Astrocyte of the spinal cord (primary cell): ENCODE measurements at regions not wholly inside any gene's neighbourhood (a gene's known extent, or its start where the extent isn't known, plus 50 kb on each side); places are given as distances from the start of the nearest gene placed in this dataset.
A peak's percentile ranks its signal among the peaks of the same experiment; 100 is the strongest.

Experiments used
- DNase-seq: peaks from one replicate; pipeline ENCODE4 v3.0.0; 2011; ENCODE audit warnings: low read depth, low spot score
- H3K4me3 ChIP-seq: 2 replicates; pipeline ENCODE4 v1.5.1; 2011; ENCODE audit warnings: low read depth, mild to moderate bottlenecking, low read length, moderate library complexity
- in situ Hi-C: cut with HindIII; loops from 2 replicates; pipeline ENCODE4 v1.10.0; 2017; ENCODE audit warnings: low sequenced_read_pairs
- TF ChIP-seq, protein P1 (sequence below): IDR thresholded peaks from 2 replicates; pipeline ENCODE4 v1.5.1; 2012; ENCODE audit warnings: low read depth, mild to moderate bottlenecking, low read length, inconsistent platforms

DNA sequence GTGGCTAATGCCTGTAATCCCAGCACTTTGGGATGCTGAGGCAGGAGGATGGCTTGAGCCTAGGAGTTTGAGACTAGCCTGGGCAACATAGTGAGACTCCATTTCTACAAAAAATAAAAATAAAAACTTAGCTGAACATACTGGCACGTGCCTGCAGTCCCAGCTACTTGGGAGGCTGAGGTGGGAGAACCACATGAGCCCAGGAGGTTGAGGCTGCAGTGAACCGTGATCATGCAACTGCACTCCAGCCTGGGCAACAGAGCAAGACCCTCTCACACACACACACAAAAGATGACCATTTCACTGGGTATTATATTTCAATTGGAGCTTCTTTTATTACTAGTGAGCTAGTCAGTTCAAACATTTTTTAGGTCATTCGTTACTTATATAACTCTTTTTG is 116.9 kb upstream of the SLC35F3 start:
- no peak overlapping the region for H3K4me3 ChIP-seq
- TF ChIP-seq, protein P1, sequence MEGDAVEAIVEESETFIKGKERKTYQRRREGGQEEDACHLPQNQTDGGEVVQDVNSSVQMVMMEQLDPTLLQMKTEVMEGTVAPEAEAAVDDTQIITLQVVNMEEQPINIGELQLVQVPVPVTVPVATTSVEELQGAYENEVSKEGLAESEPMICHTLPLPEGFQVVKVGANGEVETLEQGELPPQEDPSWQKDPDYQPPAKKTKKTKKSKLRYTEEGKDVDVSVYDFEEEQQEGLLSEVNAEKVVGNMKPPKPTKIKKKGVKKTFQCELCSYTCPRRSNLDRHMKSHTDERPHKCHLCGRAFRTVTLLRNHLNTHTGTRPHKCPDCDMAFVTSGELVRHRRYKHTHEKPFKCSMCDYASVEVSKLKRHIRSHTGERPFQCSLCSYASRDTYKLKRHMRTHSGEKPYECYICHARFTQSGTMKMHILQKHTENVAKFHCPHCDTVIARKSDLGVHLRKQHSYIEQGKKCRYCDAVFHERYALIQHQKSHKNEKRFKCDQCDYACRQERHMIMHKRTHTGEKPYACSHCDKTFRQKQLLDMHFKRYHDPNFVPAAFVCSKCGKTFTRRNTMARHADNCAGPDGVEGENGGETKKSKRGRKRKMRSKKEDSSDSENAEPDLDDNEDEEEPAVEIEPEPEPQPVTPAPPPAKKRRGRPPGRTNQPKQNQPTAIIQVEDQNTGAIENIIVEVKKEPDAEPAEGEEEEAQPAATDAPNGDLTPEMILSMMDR = no peak
- no peak for DNase-seq
- in situ Hi-C loops = no loop called here

DNA sequence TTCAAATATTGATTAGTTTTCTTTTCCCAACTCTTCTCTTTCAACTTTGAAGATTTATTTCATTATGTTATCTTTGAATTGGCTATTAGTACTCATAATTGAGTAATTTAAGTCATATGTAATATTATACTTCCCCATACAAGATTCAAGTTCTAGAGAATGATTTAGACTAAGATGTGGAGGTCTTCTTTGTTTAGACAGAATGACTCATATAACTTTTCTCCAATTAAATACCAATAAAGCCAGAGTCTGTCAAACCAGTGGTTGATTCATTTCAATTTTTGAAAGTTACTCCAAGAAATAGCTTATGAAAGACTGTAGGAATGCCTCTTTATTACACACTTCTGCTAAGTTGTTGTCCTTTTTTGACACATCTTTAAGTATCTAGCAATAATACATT is 115.8 kb upstream of the SLC35F3 start:
- no peak for DNase-seq
- in situ Hi-C loops = no loop called here
- H3K4me3 ChIP-seq = no peak overlapping the region
- TF ChIP-seq, protein P1 = no peak

DNA sequence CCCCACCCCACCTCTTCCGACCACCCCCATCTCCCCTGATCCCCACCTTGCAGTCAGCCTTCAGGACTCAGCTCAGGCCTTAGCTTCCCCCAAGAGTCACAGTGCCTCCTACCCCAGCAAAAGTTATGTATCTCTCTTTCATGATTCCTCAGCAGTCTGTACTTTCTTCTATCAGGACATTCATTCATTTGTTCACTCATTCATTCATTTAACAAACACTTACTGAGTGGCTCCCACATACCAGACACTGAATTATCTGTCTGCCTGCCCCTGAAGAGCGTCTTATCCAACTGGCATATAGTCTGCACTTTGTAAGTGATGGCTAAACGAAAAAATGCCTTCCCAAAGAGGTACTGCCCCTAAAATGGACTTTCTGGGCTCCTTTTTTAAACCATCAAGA is 114.4 kb upstream of the SLC35F3 start:
- H3K4me3 ChIP-seq = no peak overlapping the region
- TF ChIP-seq, protein P1 = no peak
- in situ Hi-C loops = no loop called here
- DNase-seq = no peak

DNA sequence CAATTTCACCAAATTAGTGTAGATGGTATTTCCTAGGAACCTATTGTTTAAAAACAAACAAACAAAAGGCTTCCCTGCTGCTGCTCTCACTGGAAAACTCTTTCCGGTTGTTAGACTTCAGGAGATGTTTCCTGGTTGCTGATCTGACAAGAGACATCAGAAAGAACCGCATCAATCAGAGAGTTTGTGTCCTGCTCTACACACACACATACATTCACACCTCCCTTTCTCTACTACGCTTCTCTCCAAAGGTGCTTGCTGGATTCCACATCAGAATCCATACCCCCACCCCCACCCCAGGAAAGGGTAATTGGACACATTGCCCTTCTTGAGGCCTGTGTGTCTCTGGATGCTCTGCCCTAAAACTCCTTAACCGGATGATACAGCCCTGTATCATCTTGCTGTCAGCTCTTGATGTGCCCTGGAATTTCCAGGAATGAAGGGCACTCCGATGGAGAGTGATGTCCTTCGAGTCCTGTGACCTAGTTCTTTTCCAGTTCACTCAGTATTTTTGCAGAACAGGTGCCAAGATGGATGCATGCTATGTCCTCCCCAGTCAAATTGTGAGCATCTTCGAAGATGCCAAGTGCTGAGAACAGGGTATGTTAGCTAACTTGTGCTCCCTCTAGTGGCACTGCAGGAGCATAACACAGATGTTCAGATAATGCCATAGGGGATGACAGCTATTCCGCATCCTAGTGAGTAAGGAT is 113.7 kb upstream of the SLC35F3 start:
- TF ChIP-seq, protein P1 = peak; percentile 92
- in situ Hi-C loops = no loop called here
- peak; percentile 50 for DNase-seq
- no peak overlapping the region for H3K4me3 ChIP-seq

DNA sequence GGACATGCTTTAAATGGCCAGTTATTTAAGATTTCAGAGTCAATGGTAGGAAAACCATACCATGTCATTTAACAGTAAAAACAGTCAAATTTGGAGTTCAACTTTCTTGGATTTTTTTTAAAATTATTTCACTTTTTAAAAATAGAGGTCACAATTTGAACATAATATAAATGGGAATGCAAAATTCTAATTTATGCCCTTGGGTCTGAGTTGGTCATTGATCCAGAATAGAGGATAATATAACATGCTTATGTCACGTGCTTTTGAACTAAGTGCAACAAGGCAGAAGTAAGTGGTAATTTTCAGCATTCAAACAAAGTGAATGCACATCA is 113.1 kb upstream of the SLC35F3 start:
- no peak for DNase-seq
- TF ChIP-seq, protein P1 = no peak
- no peak overlapping the region for H3K4me3 ChIP-seq
- in situ Hi-C loops = no loop called here

DNA sequence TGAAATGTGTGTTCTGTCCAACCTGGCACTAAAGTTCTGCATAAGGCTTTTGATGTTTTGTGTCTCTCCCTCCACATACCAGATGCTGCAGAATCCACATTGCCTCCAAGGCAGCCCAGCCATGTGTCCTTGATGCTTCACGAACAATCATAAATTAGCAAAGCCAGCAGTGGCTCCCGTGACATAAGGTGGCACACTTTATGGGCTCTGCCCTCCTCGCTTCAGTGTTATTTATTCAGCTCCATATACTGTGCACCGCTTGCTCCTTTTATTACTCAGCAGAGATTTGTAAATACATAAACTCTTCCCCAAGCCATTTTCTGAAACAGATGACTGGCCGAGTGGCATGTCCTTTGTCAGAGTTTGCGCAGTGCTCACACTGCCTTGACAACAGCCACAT is 112.8 kb upstream of the SLC35F3 start:
- in situ Hi-C loops = no loop called here
- DNase-seq = no peak
- TF ChIP-seq, protein P1 = no peak
- no peak overlapping the region for H3K4me3 ChIP-seq
